GM18873 (cell line): ENCODE measurements at regions not wholly inside any gene's neighbourhood (a gene's known extent, or its start where the extent isn't known, plus 50 kb on each side); places are given as distances from the start of the nearest gene placed in this dataset.

Source experiments
- ATAC-seq: cut with Tn5 transposase; IDR thresholded peaks from one replicate; pipeline ENCODE4 v1.9.1; 2021; ENCODE audit warnings: mild to moderate bottlenecking, moderate library complexity, moderate number of reproducible peaks; ENCODE audit not compliant: unreplicated experiment, low FRiP score

- ATAC-seq: no peak
Measured at GRCh38 chr4:32525420-32525819, 1805.3 kb downstream of the PCDH7 start.

- ATAC-seq: no peak
Measured at GRCh38 chr4:32544846-32545245, 1824.7 kb downstream of the PCDH7 start.

GRCh38 chr4:32551943-32552342 lies 1831.8 kb downstream of the PCDH7 start:
- ATAC-seq: no peak

GRCh38 chr4:32560306-32560705 lies 1840.1 kb downstream of the PCDH7 start:
- no peak for ATAC-seq

- no peak for ATAC-seq
Measured at GRCh38 chr4:32562010-32562409, 1841.8 kb downstream of the PCDH7 start.

GRCh38 chr4:32564626-32565025 lies 1844.5 kb downstream of the PCDH7 start:
- no peak for ATAC-seq

- ATAC-seq: no peak
Measured at GRCh38 chr4:32569861-32570260, 1849.7 kb downstream of the PCDH7 start.

- no peak for ATAC-seq
Measured at GRCh38 chr4:32572366-32572765, 1852.2 kb downstream of the PCDH7 start.

- no peak for ATAC-seq
Measured at GRCh38 chr4:32574803-32575202, 1854.6 kb downstream of the PCDH7 start.

- no peak for ATAC-seq
Measured at GRCh38 chr4:32589097-32589496, 1868.9 kb downstream of the PCDH7 start.

GRCh38 chr4:32589853-32590252 lies 1869.7 kb downstream of the PCDH7 start:
- ATAC-seq: no peak

GRCh38 chr4:32597354-32597753 lies 1877.2 kb downstream of the PCDH7 start:
- no peak for ATAC-seq

- ATAC-seq: no peak
Measured at GRCh38 chr4:32601848-32602247, 1881.7 kb downstream of the PCDH7 start.

- ATAC-seq: no peak
Measured at GRCh38 chr4:32607978-32608377, 1887.8 kb downstream of the PCDH7 start.

- no peak for ATAC-seq
Measured at GRCh38 chr4:32624943-32625603, 1904.9 kb downstream of the PCDH7 start.

GRCh38 chr4:32625687-32626337 lies 1905.6 kb downstream of the PCDH7 start:
- ATAC-seq: no peak

GRCh38 chr4:32631831-32632230 lies 1911.7 kb downstream of the PCDH7 start:
- no peak for ATAC-seq

GRCh38 chr4:32633421-32633820 lies 1913.3 kb downstream of the PCDH7 start:
- no peak for ATAC-seq

- ATAC-seq: no peak
Measured at GRCh38 chr4:32645653-32646052, 1925.5 kb downstream of the PCDH7 start.

- no peak for ATAC-seq
Measured at GRCh38 chr4:32658019-32658418, 1937.8 kb downstream of the PCDH7 start.

- no peak for ATAC-seq
Measured at GRCh38 chr4:32661229-32661628, 1941.1 kb downstream of the PCDH7 start.

- ATAC-seq: no peak
Measured at GRCh38 chr4:32662803-32663202, 1942.6 kb downstream of the PCDH7 start.
